Right lobe of liver (tissue), 4 donors: ENCODE measurements at regions not wholly inside any gene's neighbourhood (a gene's known extent, or its start where the extent isn't known, plus 50 kb on each side); places are given as distances from the start of the nearest gene placed in this dataset.

Experiments
- CTCF ChIP-seq, 4 donors: fragments of 200-600 bp in 3 of 4; fragments of 450-650 bp in 1 of 4; IDR thresholded peaks; one replicate each; pipeline versions ENCODE4 v1.5.1 to v1.8.0; 2016 to 2022; ENCODE audit warnings: antibody characterized with exemption in 4 of 4, mild to moderate bottlenecking in 2 of 4
- POLR2A ChIP-seq: fragments of 450-650 bp; IDR thresholded peaks from one replicate; pipeline ENCODE4 v1.6.1; 2017; ENCODE audit warnings: antibody characterized with exemption, mild to moderate bottlenecking
- donor health status: DM: no; HTN: no; CAD: no.
- donor health status: DM: no; HTN: no; CAD: no.
- donor health status: DM: no; HTN: yes; CAD: no.

DNA sequence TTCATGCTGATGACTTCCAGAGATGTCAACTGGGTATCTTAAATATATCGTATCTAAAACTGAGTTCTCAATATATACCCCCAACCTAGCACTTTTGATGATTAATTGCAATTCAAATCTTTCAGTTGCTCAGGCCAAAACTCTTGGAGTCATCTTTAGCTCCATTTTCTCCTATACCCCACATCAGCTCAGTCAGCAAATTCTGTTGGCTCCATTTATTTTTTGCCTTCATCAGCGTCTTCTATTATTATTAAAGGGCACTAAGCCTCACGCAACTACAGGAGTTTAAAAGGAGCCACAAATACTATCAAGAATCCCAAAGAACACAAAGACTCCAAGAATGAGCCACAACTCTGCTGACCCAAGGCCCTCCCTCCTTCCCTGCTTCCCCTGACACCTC, 134.9 kb downstream of the KCTD12 start:
- no peak for TF ChIP-seq POLR2A
- no peak for TF ChIP-seq CTCF (IDR thresholded peaks at IDR 0.05)
